SK-N-DZ (cell line): ENCODE measurements at regions not wholly inside any gene's neighbourhood (a gene's known extent, or its start where the extent isn't known, plus 50 kb on each side); places are given as distances from the start of the nearest gene placed in this dataset.
A peak's percentile ranks its signal among the peaks of the same experiment; 100 is the strongest.

Experiments
- DNase-seq: peaks from one replicate; pipeline ENCODE4 v3.0.0-alpha.2; 2015; ENCODE audit warnings: low spot score

- DNase-seq = no peak
These were observed 173.0 kb upstream of the IPO5 start for GRCh38 chr13:97780486-97780885.

- DNase-seq = no peak
These were observed 171.6 kb upstream of the IPO5 start for GRCh38 chr13:97781891-97782305.

GRCh38 chr13:97786510-97786909 is 167.0 kb upstream of the IPO5 start:
- no peak for DNase-seq

GRCh38 chr13:97797553-97797952 is 155.9 kb upstream of the IPO5 start:
- DNase-seq = no peak

GRCh38 chr13:97798171-97798821 is 155.2 kb upstream of the IPO5 start:
- no peak for DNase-seq

GRCh38 chr13:97798836-97799235 is 154.6 kb upstream of the IPO5 start:
- no peak for DNase-seq

GRCh38 chr13:97802213-97802612 is 151.3 kb upstream of the IPO5 start:
- DNase-seq = no peak

GRCh38 chr13:97809576-97809975 is 143.9 kb upstream of the IPO5 start:
- DNase-seq = no peak

- DNase-seq = no peak
These were observed 143.3 kb upstream of the IPO5 start for GRCh38 chr13:97810152-97810551.

- DNase-seq = no peak
These were observed 131.1 kb upstream of the IPO5 start for GRCh38 chr13:97822377-97822776.

- DNase-seq = no peak
These were observed 127.0 kb upstream of the IPO5 start for GRCh38 chr13:97826421-97827012.

GRCh38 chr13:97834250-97834649 is 119.2 kb upstream of the IPO5 start:
- peak; percentile 7 for DNase-seq

- DNase-seq = no peak
These were observed 110.3 kb upstream of the IPO5 start for GRCh38 chr13:97843189-97843588.

- DNase-seq = no peak
These were observed 109.3 kb upstream of the IPO5 start for GRCh38 chr13:97844151-97844550.

GRCh38 chr13:97848886-97849285 is 104.6 kb upstream of the IPO5 start:
- no peak for DNase-seq

GRCh38 chr13:97849305-97849704 is 104.2 kb upstream of the IPO5 start:
- DNase-seq = peak; percentile 25

- peak; percentile 40 for DNase-seq
These were observed 102.2 kb upstream of the IPO5 start for GRCh38 chr13:97851269-97851668.

- DNase-seq = no peak
These were observed 101.1 kb upstream of the IPO5 start for GRCh38 chr13:97852181-97852874.

- no peak for DNase-seq
These were observed 99.9 kb upstream of the IPO5 start for GRCh38 chr13:97853550-97853949.

- peak; percentile 74 for DNase-seq
These were observed 97.7 kb upstream of the IPO5 start for GRCh38 chr13:97855570-97856303.

- no peak for DNase-seq
These were observed 97.2 kb upstream of the IPO5 start for GRCh38 chr13:97856304-97856675.

GRCh38 chr13:97858161-97858560 is 95.3 kb upstream of the IPO5 start:
- no peak for DNase-seq
